Testis (tissue), 2 donors: ENCODE measurements at regions not wholly inside any gene's neighbourhood (a gene's known extent, or its start where the extent isn't known, plus 50 kb on each side); places are given as distances from the start of the nearest gene placed in this dataset.

Source experiments
- POLR2A ChIP-seq: fragments of 450-650 bp; IDR thresholded peaks from one replicate; pipeline ENCODE4 v1.6.1; 2017; ENCODE audit warnings: antibody characterized with exemption, mild to moderate bottlenecking, moderate library complexity
- TF ChIP-seq, protein P1 (sequence below), 3 experiments: fragments of 450-650 bp in 2 of 3; fragments of 200-600 bp in 1 of 3; sonication (generic) in 1 of 3; IDR thresholded peaks; one replicate each; pipeline ENCODE4 v1.5.1; 2016 to 2019; ENCODE audit warnings: antibody characterized with exemption in 3 of 3, mild to moderate bottlenecking in 2 of 3, moderate library complexity in 1 of 3

DNA sequence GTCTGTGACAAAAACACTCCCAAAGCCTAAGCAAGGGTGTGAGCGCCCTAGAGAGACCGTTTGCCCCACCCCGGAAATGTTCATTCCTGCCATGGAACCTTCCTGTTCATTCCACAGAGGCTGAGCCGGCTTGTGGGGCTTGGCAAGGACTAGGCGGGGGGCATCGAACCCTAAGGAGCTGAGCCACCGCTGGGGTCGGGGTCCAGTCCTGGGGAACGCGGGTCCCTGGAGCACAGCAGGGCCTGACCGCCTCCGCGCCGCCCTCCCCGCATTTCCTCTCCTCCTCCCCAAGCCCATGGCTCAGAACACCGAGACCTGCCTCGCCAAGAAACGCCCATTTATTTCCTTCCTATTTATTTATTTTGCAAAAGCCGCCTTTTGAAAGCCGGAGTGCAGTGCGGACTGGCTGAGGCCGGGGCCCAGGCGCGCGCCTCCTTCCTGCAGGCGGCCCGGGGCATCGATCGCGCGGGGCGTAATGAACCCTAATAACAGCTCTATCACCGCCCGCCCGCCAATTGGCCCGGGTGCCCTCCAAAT is 228.9 kb upstream of the IRX4 start:
- TF ChIP-seq, protein P1, sequence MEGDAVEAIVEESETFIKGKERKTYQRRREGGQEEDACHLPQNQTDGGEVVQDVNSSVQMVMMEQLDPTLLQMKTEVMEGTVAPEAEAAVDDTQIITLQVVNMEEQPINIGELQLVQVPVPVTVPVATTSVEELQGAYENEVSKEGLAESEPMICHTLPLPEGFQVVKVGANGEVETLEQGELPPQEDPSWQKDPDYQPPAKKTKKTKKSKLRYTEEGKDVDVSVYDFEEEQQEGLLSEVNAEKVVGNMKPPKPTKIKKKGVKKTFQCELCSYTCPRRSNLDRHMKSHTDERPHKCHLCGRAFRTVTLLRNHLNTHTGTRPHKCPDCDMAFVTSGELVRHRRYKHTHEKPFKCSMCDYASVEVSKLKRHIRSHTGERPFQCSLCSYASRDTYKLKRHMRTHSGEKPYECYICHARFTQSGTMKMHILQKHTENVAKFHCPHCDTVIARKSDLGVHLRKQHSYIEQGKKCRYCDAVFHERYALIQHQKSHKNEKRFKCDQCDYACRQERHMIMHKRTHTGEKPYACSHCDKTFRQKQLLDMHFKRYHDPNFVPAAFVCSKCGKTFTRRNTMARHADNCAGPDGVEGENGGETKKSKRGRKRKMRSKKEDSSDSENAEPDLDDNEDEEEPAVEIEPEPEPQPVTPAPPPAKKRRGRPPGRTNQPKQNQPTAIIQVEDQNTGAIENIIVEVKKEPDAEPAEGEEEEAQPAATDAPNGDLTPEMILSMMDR (IDR thresholded peaks at IDR 0.05), result no peak
- TF ChIP-seq POLR2A, result no peak
